Skeletal muscle tissue (tissue), 3 donors: ENCODE measurements at regions not wholly inside any gene's neighbourhood (a gene's known extent, or its start where the extent isn't known, plus 50 kb on each side); places are given as distances from the start of the nearest gene placed in this dataset.

Experiments used
- H3K27ac ChIP-seq: one replicate; pipeline ENCODE4 v1.7.0; 2013; ENCODE audit warnings: mild to moderate bottlenecking, low read depth, low read length, inconsistent platforms
- H3K27me3 ChIP-seq, 3 donors: one replicate each; pipeline ENCODE4 v1.7.0; 2013; ENCODE audit warnings: low read length in 3 of 3; ENCODE audit not compliant: control insufficient read depth in 3 of 3, insufficient read depth in 3 of 3
- H3K36me3 ChIP-seq, 3 donors: one replicate each; pipeline ENCODE4 v1.7.0; 2013; ENCODE audit warnings: low read length in 3 of 3; ENCODE audit not compliant: control insufficient read depth in 3 of 3, insufficient read depth in 3 of 3
- H3K4me1 ChIP-seq, 3 donors: one replicate each; pipeline ENCODE4 v1.7.0; 2013; ENCODE audit warnings: low read length in 3 of 3, mild to moderate bottlenecking in 3 of 3; ENCODE audit not compliant: control insufficient read depth in 3 of 3, insufficient read depth in 3 of 3
- H3K4me3 ChIP-seq, 3 donors: one replicate each; pipeline ENCODE4 v1.7.0; 2013; ENCODE audit warnings: low read length in 3 of 3
- H3K9ac ChIP-seq, 3 donors: one replicate each; pipeline ENCODE4 v1.7.0; 2013; ENCODE audit warnings: low read length in 3 of 3, mild to moderate bottlenecking in 3 of 3, moderate library complexity in 2 of 3, low read depth in 1 of 3
- H3K9me3 ChIP-seq, 3 donors: one replicate each; pipeline ENCODE4 v1.7.0; 2013; ENCODE audit warnings: low read length in 3 of 3; ENCODE audit not compliant: control insufficient read depth in 3 of 3
- donor health status: Osteomylitis.

- Histone ChIP-seq H3K9ac (no peak overlapping the region), H3K4me3 (no peak overlapping the region), H3K27me3 (no peaks in the 10 kb centered on the region), H3K36me3 (no peaks in the 10 kb centered on the region), H3K4me1 (no peaks in the 10 kb centered on the region), H3K27ac (no peak overlapping the region), H3K9me3 (no peaks in the 10 kb centered on the region)
Observed at GRCh38 chr10:4100380-4100779, 315.4 kb upstream of the KLF6 start.

DNA sequence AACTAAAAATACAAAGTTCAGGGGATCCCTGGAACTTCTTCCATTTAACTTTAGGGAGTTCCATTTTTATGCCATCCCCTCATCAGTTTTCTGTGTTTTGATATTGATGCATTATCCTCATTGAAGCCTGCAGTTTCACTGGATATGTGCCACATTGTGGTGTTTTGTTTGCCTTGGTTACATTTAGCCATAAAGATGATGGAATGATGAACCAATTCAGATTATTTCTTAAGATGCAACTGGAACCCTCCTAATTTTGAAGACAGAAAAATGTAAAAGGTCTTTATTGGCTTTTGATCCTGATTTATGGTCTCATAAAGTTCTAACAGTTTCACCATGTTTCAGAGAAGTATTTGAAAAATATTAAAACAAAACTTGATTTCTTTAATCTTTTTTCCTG, 314.2 kb upstream of the KLF6 start:
- H3K9me3 ChIP-seq, result no peaks in the 10 kb centered on the region
- H3K4me3 ChIP-seq, result no peak overlapping the region
- no peaks in the 10 kb centered on the region for H3K27me3 ChIP-seq
- no peak overlapping the region for H3K9ac ChIP-seq
- no peaks in the 10 kb centered on the region for H3K36me3 ChIP-seq
- no peak overlapping the region for H3K27ac ChIP-seq
- H3K4me1 ChIP-seq, result no peaks in the 10 kb centered on the region

DNA sequence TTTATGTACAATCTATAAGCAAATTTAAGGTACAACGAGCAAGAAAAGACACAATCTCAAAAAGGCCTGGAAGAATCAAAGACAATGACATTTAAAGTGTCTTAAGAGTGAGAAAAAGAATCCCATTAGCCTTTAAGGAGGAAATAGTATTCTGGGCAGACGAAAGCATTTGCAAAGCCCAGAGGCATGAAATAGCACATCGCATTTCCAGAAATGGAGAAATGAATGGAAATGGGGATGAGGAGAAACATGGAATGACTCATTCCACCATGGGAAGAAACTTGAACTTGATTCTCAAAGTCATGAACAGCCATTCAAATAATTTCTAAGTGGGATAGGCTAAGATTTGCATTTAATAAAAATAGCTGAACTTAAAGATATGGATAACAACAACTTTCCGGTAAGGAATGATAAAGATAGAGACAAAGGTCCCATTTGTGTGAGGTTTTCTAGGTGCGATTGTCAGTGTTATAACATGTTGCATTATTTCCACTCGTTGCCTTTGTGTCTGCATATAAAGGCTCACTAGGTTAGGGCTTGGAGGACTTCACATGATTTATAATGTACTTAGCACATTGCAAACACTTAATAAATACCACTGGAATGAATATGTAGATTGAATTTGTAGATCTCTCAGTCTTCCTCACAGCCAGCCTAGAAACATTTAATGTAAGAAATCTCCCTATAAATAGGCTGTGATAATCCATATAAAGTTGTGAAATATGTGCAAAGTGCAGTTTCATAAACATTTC, 310.3 kb upstream of the KLF6 start:
- Histone ChIP-seq H3K27ac (no peak overlapping the region), H3K27me3 (no peaks in the 10 kb centered on the region), H3K4me1 (no peaks in the 10 kb centered on the region), H3K4me3 (no peak overlapping the region), H3K36me3 (no peaks in the 10 kb centered on the region), H3K9me3 (no peaks in the 10 kb centered on the region), H3K9ac (no peak overlapping the region)

- H3K36me3 ChIP-seq, result no peaks in the 10 kb centered on the region
- H3K4me1 ChIP-seq, result no peaks in the 10 kb centered on the region
- no peaks in the 10 kb centered on the region for H3K27me3 ChIP-seq
- no peak overlapping the region for H3K9ac ChIP-seq
- no peaks in the 10 kb centered on the region for H3K9me3 ChIP-seq
- H3K27ac ChIP-seq, result no peak overlapping the region
- H3K4me3 ChIP-seq, result no peak overlapping the region
Observed at GRCh38 chr10:4094751-4095150, 309.7 kb upstream of the KLF6 start.

DNA sequence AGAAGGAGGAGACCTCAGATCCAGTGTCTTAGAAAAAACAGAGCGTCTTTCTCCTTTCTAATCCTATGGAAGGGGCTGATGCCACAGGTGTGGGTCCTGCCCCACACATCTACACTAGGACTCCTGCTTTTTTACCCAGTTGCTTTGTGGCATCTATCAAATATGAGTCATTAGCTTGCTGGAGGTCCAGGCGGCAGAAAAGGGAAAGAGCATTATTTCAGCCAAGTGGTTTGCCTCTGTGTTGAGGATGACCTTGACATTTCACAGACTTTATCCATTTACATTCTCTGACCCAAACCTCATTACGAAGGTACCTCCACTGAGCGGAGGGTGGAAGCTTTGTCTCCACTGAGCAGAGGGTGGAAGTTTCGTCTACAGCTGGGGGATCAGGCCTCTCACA, 308.4 kb upstream of the KLF6 start:
- Histone ChIP-seq H3K4me1 (no peaks in the 10 kb centered on the region), H3K27ac (no peak overlapping the region), H3K9ac (no peak overlapping the region), H3K4me3 (no peak overlapping the region), H3K9me3 (no peaks in the 10 kb centered on the region), H3K36me3 (no peaks in the 10 kb centered on the region), H3K27me3 (no peaks in the 10 kb centered on the region)

GRCh38 chr10:4088354-4089066, 303.5 kb upstream of the KLF6 start:
- no peaks in the 10 kb centered on the region for H3K9me3 ChIP-seq
- H3K4me1 ChIP-seq, result peaks cover 4 to 7% (median 4%) of the 10 kb centered on the region in 3 donors
- H3K27ac ChIP-seq, result no peak overlapping the region
- no peak overlapping the region for H3K4me3 ChIP-seq
- no peaks in the 10 kb centered on the region for H3K36me3 ChIP-seq
- no peaks in the 10 kb centered on the region for H3K27me3 ChIP-seq
- no peak overlapping the region for H3K9ac ChIP-seq

- H3K36me3 ChIP-seq, result no peaks in the 10 kb centered on the region
- H3K9me3 ChIP-seq, result no peaks in the 10 kb centered on the region
- H3K4me3 ChIP-seq, result no peak overlapping the region
- H3K27me3 ChIP-seq, result no peaks in the 10 kb centered on the region
- no peak overlapping the region for H3K27ac ChIP-seq
- H3K4me1 ChIP-seq, result peaks cover 8 to 15% (median 11%) of the 10 kb centered on the region in 3 donors
- H3K9ac ChIP-seq, result no peak overlapping the region
Observed at GRCh38 chr10:4086131-4086898, 301.3 kb upstream of the KLF6 start.

GRCh38 chr10:4083509-4084003, 298.5 kb upstream of the KLF6 start:
- Histone ChIP-seq H3K9me3 (no peaks in the 10 kb centered on the region), H3K27ac (peak overlapping the region; percentile 10), H3K4me3 (no peak overlapping the region), H3K36me3 (no peaks in the 10 kb centered on the region), H3K4me1 (peaks cover 9 to 15% (median 11%) of the 10 kb centered on the region in 3 donors), H3K9ac (no peak overlapping the region), H3K27me3 (no peaks in the 10 kb centered on the region)

- Histone ChIP-seq H3K36me3 (no peaks in the 10 kb centered on the region), H3K27ac (peak overlapping the region; percentile 10), H3K4me1 (peaks cover 9 to 15% (median 11%) of the 10 kb centered on the region in 3 donors), H3K9ac (no peak overlapping the region), H3K9me3 (no peaks in the 10 kb centered on the region), H3K27me3 (no peaks in the 10 kb centered on the region), H3K4me3 (no peak overlapping the region)
Observed at GRCh38 chr10:4082861-4083260, 297.9 kb upstream of the KLF6 start.

DNA sequence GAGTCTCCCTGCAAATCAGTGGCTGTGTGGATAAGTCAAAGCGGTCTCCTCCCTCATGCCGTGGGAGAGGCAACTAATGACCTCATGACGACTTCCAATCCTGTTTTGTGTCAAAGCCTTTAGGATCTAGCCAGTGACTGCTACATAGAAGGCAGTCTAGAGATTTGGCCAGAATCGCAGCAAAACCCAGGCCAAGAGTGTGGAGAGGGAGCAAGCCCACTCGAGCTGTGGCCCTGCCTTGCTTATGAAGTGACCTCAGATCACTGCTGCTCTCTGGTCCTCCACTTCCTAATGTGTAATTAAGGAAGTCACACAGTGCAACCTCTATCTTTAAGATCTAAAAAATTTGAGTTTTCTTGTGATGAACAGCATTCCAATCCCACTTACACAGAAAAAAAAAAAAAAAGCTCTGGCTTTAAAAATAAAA, 296.7 kb upstream of the KLF6 start:
- Histone ChIP-seq H3K36me3 (no peaks in the 10 kb centered on the region), H3K27me3 (no peaks in the 10 kb centered on the region), H3K27ac (no peak overlapping the region), H3K9ac (no peak overlapping the region), H3K9me3 (no peaks in the 10 kb centered on the region), H3K4me1 (peaks cover 9 to 15% (median 11%) of the 10 kb centered on the region in 3 donors), H3K4me3 (no peak overlapping the region)
